HG03439 (cell line): ENCODE measurements at regions not wholly inside any gene's neighbourhood (a gene's known extent, or its start where the extent isn't known, plus 50 kb on each side); places are given as distances from the start of the nearest gene placed in this dataset.

ENCODE experiments used
- ATAC-seq: cut with Tn5 transposase; IDR thresholded peaks from one replicate; pipeline ENCODE4 v1.9.1; 2021; ENCODE audit warnings: mild to moderate bottlenecking, moderate library complexity; ENCODE audit not compliant: unreplicated experiment

- ATAC-seq: no peak
Observed at GRCh38 chr11:106398502-106399075, 321.1 kb downstream of the AASDHPPT start.

GRCh38 chr11:106399076-106399511, 321.6 kb downstream of the AASDHPPT start:
- no peak for ATAC-seq

GRCh38 chr11:106399624-106400023, 322.2 kb downstream of the AASDHPPT start:
- ATAC-seq: no peak

GRCh38 chr11:106400949-106401570, 323.6 kb downstream of the AASDHPPT start:
- ATAC-seq: no peak

- no peak for ATAC-seq
Observed at GRCh38 chr11:106403751-106404150, 326.3 kb downstream of the AASDHPPT start.

- no peak for ATAC-seq
Observed at GRCh38 chr11:106409222-106409621, 331.8 kb downstream of the AASDHPPT start.

- ATAC-seq: no peak
Observed at GRCh38 chr11:106409671-106410070, 332.2 kb downstream of the AASDHPPT start.

- ATAC-seq: no peak
Observed at GRCh38 chr11:106410902-106411301, 333.4 kb downstream of the AASDHPPT start.

GRCh38 chr11:106413222-106413621, 335.8 kb downstream of the AASDHPPT start:
- ATAC-seq: no peak

GRCh38 chr11:106415510-106415909, 338.0 kb downstream of the AASDHPPT start:
- no peak for ATAC-seq

- no peak for ATAC-seq
Observed at GRCh38 chr11:106418791-106419190, 341.3 kb downstream of the AASDHPPT start.

- ATAC-seq: no peak
Observed at GRCh38 chr11:106420048-106420665, 342.7 kb downstream of the AASDHPPT start.

- ATAC-seq: no peak
Observed at GRCh38 chr11:106420686-106421085, 343.2 kb downstream of the AASDHPPT start.

GRCh38 chr11:106421676-106422292, 344.3 kb downstream of the AASDHPPT start:
- no peak for ATAC-seq

- ATAC-seq: no peak
Observed at GRCh38 chr11:106422583-106422982, 345.1 kb downstream of the AASDHPPT start.

- ATAC-seq: no peak
Observed at GRCh38 chr11:106424111-106424510, 346.6 kb downstream of the AASDHPPT start.

GRCh38 chr11:106425819-106426218, 348.4 kb downstream of the AASDHPPT start:
- no peak for ATAC-seq

GRCh38 chr11:106426696-106427095, 349.2 kb downstream of the AASDHPPT start:
- no peak for ATAC-seq

- ATAC-seq: no peak
Observed at GRCh38 chr11:106427736-106428135, 350.3 kb downstream of the AASDHPPT start.

GRCh38 chr11:106442032-106442431, 364.6 kb downstream of the AASDHPPT start:
- no peak for ATAC-seq

GRCh38 chr11:106446302-106446701, 368.8 kb downstream of the AASDHPPT start:
- ATAC-seq: no peak

GRCh38 chr11:106446955-106447354, 369.5 kb downstream of the AASDHPPT start:
- no peak for ATAC-seq
